Fibroblast of mammary gland (primary cell): ENCODE measurements at regions not wholly inside any gene's neighbourhood (a gene's known extent, or its start where the extent isn't known, plus 50 kb on each side); places are given as distances from the start of the nearest gene placed in this dataset.

Source experiments
- DNase-seq: peaks from one replicate; pipeline ENCODE4 v3.0.0-alpha.2; 2010; ENCODE audit warnings: low read depth
- H3K4me3 ChIP-seq: 2 replicates; pipeline ENCODE4 v1.5.1; 2011; ENCODE audit warnings: low read depth, mild to moderate bottlenecking, low read length, moderate library complexity; ENCODE audit not compliant: control insufficient read depth
- TF ChIP-seq, protein P1 (sequence below): conservative IDR thresholded peaks from 2 replicates; pipeline ENCODE4 v1.5.1; 2011; ENCODE audit warnings: low read depth, low read length, inconsistent platforms; ENCODE audit not compliant: control insufficient read depth, insufficient read depth

DNA sequence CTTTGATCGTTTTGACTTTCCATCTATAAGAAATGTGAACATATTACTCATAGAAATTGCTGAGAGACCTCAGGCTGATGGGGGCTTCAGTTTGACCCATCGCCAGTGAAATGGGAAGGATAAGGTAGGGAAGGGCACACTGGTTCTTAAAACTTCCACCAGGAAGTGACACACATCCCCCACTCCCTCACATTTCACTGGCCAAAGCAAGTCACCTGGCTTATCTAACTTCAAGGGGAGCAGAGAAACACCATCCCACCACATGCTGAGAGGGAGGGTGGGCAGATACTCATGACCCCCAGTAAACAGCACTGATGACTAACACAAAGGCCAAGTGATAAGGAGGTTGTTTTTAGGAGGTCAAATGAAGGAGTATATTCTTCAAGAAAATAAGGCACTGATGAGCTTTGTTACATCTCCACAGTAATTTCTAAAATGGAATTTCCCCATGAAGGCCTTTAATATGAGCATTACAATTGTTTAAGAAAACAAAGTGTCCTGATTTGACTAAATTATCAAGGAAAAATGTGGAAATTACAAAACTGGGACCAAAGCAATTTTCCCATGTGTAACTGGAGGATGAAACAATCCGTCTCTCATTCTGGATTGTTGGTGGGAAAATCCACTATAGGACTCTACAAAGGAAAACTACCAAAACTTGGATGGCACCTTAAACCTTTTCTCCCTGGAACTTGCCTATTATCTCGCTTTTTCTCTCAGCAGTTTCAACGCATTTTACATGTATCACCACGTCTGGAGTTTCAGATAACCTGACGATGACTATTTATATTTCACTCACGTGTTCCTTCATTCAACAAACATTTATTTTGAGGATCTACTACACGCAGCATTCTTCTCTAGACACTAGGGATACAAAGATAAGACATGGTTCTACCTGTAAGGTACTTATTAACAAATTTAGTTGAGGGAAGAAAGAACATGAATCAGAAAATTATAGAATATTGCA lies 91.8 kb upstream of the EEA1 start:
- no peak for DNase-seq
- no peak overlapping the region for H3K4me3 ChIP-seq
- TF ChIP-seq, protein P1, sequence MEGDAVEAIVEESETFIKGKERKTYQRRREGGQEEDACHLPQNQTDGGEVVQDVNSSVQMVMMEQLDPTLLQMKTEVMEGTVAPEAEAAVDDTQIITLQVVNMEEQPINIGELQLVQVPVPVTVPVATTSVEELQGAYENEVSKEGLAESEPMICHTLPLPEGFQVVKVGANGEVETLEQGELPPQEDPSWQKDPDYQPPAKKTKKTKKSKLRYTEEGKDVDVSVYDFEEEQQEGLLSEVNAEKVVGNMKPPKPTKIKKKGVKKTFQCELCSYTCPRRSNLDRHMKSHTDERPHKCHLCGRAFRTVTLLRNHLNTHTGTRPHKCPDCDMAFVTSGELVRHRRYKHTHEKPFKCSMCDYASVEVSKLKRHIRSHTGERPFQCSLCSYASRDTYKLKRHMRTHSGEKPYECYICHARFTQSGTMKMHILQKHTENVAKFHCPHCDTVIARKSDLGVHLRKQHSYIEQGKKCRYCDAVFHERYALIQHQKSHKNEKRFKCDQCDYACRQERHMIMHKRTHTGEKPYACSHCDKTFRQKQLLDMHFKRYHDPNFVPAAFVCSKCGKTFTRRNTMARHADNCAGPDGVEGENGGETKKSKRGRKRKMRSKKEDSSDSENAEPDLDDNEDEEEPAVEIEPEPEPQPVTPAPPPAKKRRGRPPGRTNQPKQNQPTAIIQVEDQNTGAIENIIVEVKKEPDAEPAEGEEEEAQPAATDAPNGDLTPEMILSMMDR, result no peak

DNA sequence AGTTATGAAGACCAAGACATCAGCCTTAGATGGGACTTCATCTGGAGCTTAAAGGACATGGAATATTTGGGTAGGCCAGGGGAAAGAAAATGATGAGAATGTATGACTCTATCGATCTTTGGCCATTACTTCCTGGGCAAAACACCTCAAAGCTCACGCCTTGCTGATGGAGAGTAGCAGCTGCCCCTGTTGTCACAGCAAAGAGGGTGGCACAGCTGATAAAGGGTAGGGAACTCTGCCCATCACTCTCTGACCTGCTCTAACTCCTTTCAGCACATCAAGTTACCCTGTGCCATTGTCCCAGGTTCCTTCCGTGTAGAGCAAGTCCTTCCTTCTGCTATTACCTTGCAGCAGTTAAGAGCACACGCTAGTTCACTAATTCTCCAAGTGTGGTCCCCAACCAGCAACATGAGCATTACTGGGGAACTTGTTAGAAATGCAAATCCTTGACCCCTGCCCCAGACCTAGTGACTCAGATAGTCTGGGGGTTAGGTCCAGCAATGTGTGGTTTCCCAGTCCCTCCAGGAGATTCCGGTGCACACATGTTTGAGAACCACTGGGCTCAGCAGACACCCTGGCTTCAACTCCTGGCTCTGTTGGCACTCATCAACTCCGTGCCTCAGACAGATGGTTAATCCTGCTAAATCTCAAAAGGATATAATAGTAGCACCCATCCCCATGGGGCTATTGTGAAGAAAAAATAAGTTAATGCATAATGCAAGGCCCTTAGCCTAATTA lies 93.7 kb upstream of the EEA1 start:
- TF ChIP-seq, protein P1, result no peak
- peak; percentile 59 for DNase-seq
- no peak overlapping the region for H3K4me3 ChIP-seq

DNA sequence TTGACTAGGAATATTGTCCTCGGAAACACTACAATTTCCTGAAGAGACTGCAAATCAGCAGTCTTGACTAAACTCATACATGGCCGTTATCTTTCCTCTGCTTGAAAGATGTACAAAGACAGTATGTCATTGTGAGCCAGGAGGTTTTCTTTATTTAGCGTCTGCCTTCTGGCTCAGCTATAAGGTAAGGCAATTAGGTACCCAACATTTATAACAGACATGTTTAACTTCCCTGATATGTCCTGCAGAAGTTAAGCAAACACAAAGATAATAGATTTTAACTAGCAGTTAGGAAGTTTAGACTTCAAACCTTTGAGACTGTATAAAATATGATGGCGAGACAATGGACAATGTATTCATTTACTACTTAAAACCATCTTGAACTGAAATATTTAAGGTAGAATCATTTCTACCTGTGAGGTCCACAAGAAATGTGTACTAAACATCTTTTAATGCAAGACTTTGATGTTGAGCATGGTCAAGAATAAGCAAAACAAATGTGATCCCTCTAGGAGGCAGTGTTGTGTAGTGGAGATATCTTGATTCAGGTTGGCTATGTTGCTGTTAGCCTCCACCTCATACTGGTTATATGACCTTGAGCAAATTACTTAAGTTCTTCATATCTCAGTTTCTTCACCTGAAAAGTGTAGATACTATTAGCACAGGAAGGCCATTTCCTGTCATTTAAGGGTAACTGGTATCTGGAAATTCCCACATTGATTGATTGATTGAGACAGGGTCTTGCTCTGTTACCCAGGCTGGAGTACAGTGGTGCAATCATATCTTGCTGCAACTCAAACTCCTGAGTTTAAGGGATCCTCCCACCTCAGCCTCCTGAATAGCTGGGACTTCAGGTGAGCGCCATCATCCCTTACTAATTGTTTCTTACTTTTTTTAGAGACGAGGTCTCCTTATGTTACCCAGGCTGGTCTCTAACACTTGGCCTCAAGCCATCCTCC lies 96.3 kb upstream of the EEA1 start:
- H3K4me3 ChIP-seq, result no peak overlapping the region
- peak; percentile 82 for DNase-seq
- TF ChIP-seq, protein P1, result peak; percentile 82

DNA sequence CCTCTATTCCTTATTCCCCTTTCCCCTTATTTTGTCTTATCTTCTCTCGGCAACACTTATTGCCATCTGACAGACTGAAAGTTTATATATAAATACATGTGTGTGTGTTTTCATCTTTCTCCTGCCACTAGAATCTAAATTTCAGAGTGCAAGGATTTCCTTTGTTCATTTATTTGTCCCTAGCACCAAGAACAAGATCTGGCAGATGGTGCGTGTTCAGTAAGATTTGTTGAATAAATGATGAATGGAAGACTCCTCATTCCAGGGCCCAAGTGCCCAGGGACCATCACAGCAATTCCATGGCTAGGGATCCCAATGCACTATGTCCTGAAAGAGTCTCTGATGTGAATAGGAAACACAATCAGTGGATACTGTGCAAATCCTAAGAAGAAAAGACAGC lies 97.9 kb upstream of the EEA1 start:
- H3K4me3 ChIP-seq, result no peak overlapping the region
- TF ChIP-seq, protein P1, result no peak
- DNase-seq, result no peak

DNA sequence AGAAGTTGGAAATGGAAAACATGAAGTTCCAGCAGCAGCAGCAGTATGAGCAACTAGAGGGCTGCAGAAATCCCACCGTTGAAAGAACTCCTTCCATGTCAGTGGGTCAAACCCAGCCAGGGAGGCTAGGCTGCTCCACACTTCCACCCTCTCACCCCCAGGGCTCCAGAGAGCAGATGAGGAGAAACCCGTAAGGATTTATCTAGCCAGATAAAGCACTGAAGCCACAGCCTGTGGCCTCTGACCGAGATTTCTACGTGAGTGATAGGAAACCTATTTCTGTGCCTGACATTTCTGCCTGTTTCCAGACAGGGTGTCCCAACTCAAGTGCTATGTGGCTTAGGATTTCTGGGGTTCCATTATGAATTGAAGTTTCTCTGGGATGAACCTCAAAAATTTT lies 100.0 kb upstream of the EEA1 start:
- DNase-seq, result no peak
- TF ChIP-seq, protein P1, result no peak

DNA sequence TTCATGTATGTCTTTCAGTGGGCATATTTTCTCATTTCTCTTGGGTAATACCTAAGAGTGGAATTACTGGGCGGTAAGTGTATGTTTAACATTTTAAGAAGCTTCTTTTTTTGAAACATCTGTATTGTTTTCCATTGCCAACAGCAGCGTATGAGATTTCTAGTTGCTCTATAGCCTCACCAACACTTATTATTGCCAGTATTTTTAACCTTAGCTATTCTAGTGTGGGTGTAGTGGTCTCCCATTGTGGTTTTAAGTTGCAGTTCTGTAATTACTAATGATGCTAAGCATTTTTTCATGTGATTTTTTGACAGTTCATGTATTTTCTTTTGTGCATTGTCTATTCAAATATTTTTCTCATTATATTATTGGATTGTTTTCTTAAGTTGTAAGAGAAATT lies 101.9 kb upstream of the EEA1 start:
- no peak for DNase-seq
- TF ChIP-seq, protein P1, result no peak
- no peak overlapping the region for H3K4me3 ChIP-seq

More for the DNA sequence above, 100.0 kb upstream of the EEA1 start:
- no peak overlapping the region for H3K4me3 ChIP-seq
